HCT116 (cell line): ENCODE measurements at regions not wholly inside any gene's neighbourhood (a gene's known extent, or its start where the extent isn't known, plus 50 kb on each side); places are given as distances from the start of the nearest gene placed in this dataset.

Source experiments
- ATAC-seq: fragments of 200-7000 bp; cut with Tn5 transposase; 2 replicates; pipeline ENCODE4 v1.9.1; 2020; ENCODE audit warnings: mild to moderate bottlenecking, moderate library complexity
- BruUV-seq: library from RNA; stranded (reverse); fragments of 400-500 nt; replicated peaks from 2 replicates; lab custom pipeline; 2021; lab: Mats Ljungman, UMichigan
- CTCF ChIA-PET: fragments of 300-600 bp; sonication (Branson Sonifier 250); formaldehyde crosslinking; loops from one replicate; lab custom pipeline; 2021; ENCODE audit warnings: antibody characterized with exemption; lab: Charles Lee
- POLR2A ChIA-PET: fragments of 300-600, 350-600 bp; sonication (Branson Sonifier 250); formaldehyde crosslinking; loops from one replicate; lab custom pipeline; 2021; ENCODE audit warnings: antibody characterized with exemption; lab: Charles Lee
- RAD21 ChIA-PET, 2 experiments: fragments of 300-600 bp; sonication (Branson Sonifier 250); formaldehyde crosslinking; loops; one replicate each; lab custom pipeline; 2023; ENCODE audit warnings: low total read pairs in 2 of 2; ENCODE audit not compliant: uncharacterized antibody in 2 of 2, unreplicated experiment in 2 of 2, low non-redundant PET in 1 of 2; lab: Charles Lee
- DNase-seq: peaks from one replicate; pipeline ENCODE4 v3.0.0-alpha.2; 2010; ENCODE audit warnings: low read depth, low spot score
- H2AFZ ChIP-seq: fragments of 200-600 bp; shearing (Covaris generic), sonication (generic); 2 replicates; pipeline ENCODE4 v1.6.1; 2017; ENCODE audit warnings: low read depth, mixed run types, mixed read lengths, antibody characterized with exemption, low read length; ENCODE audit not compliant: poor library complexity, severe bottlenecking
- H3K27ac ChIP-seq: 2 replicates; pipeline ENCODE4 v1.5.1; 2012; ENCODE audit warnings: low read depth, low read length
- H3K27me3 ChIP-seq: fragments of 200-600 bp; sonication (generic); 2 replicates; pipeline ENCODE4 v1.6.1; 2016; ENCODE audit warnings: mixed run types, low read length, mixed read lengths; ENCODE audit not compliant: insufficient read depth
- H3K36me3 ChIP-seq, 2 experiments: fragments of 200-500 bp in 1 of 2; fragments of 200-600 bp in 1 of 2; sonication (Bioruptor generic) in 1 of 2; sonication (generic) in 1 of 2; 2 replicates each; pipeline versions ENCODE4 v1.5.1 to v1.6.1; 2014 to 2016; ENCODE audit warnings: low read length in 2 of 2, inconsistent platforms in 1 of 2, mixed read lengths in 1 of 2, mixed run types in 1 of 2; ENCODE audit not compliant: insufficient read depth in 2 of 2, control insufficient read depth in 1 of 2
- H3K4me1 ChIP-seq, 2 experiments: fragments of 200-600 bp in 1 of 2; sonication (generic) in 1 of 2; 2 replicates each; pipeline versions ENCODE4 v1.5.1 to v1.6.1; 2012 to 2017; ENCODE audit warnings: low read length in 2 of 2, inconsistent platforms in 1 of 2, mild to moderate bottlenecking in 1 of 2, mixed read lengths in 1 of 2, mixed run types in 1 of 2, moderate library complexity in 1 of 2; ENCODE audit not compliant: insufficient read depth in 2 of 2, control insufficient read depth in 1 of 2
- H3K4me2 ChIP-seq: fragments of 200-600 bp; sonication (generic); 2 replicates; pipeline ENCODE4 v1.6.1; 2017; ENCODE audit warnings: mixed run types, low read length, mixed read lengths
- H3K4me3 ChIP-seq, 2 experiments: fragments of 200-600 bp in 1 of 2; sonication (generic) in 1 of 2; replicated peaks in 1 of 2; 2 replicates each; pipeline ENCODE4 v1.5.1; 2011 to 2016; ENCODE audit warnings: low read length in 2 of 2, control low read depth in 1 of 2, low read depth in 1 of 2, mild to moderate bottlenecking in 1 of 2, mixed read lengths in 1 of 2, mixed run types in 1 of 2
- H3K79me2 ChIP-seq: fragments of 200-600 bp; sonication (generic); 2 replicates; pipeline ENCODE4 v1.6.1; 2017; ENCODE audit warnings: mild to moderate bottlenecking, mixed run types, low read length, moderate library complexity, mixed read lengths; ENCODE audit not compliant: insufficient read depth
- H3K9ac ChIP-seq: fragments of 200-600 bp; sonication (generic); 2 replicates; pipeline ENCODE4 v1.6.1; 2016; ENCODE audit warnings: low read length, mixed read lengths
- H3K9me2 ChIP-seq: fragments of 200-600 bp; sonication (generic), shearing (Covaris generic); 2 replicates; pipeline ENCODE4 v1.6.1; 2017; ENCODE audit warnings: mixed run types, mild to moderate bottlenecking, moderate library complexity; ENCODE audit not compliant: insufficient read depth
- H3K9me3 ChIP-seq, 2 experiments: fragments of 200-500 bp in 1 of 2; fragments of 200-600 bp in 1 of 2; sonication (Bioruptor generic) in 1 of 2; sonication (generic) in 1 of 2; 2 replicates each; pipeline ENCODE4 v1.6.1; 2014 to 2017; ENCODE audit warnings: low read length in 2 of 2, mixed read lengths in 2 of 2, inconsistent platforms in 1 of 2, low read depth in 1 of 2, mild to moderate bottlenecking in 1 of 2, mixed run types in 1 of 2, moderate library complexity in 1 of 2; ENCODE audit not compliant: control insufficient read depth in 1 of 2, insufficient read depth in 1 of 2
- H4K20me1 ChIP-seq: fragments of 200-600 bp; sonication (generic), shearing (Covaris generic); 2 replicates; pipeline ENCODE4 v1.6.1; 2017; ENCODE audit warnings: mixed run types, mild to moderate bottlenecking, moderate library complexity; ENCODE audit not compliant: insufficient read depth
- ATF3 ChIP-seq: IDR thresholded peaks from 2 replicates; pipeline ENCODE4 v1.6.1; 2012
- CTCF ChIP-seq, 3 experiments: fragments of 200-600 bp in 1 of 3; sonication (generic) in 1 of 3; IDR thresholded peaks in 2 of 3; conservative IDR thresholded peaks in 1 of 3; 2 replicates each; pipeline ENCODE4 v1.5.1; 2012 to 2017; ENCODE audit warnings: low read depth in 2 of 3, low read length in 2 of 3, antibody characterized with exemption in 1 of 3, borderline replicate concordance in 1 of 3, control low read depth in 1 of 3, mild to moderate bottlenecking in 1 of 3, mixed read lengths in 1 of 3, mixed run types in 1 of 3, moderate library complexity in 1 of 3; ENCODE audit not compliant: insufficient read depth in 1 of 3
- EGR1 ChIP-seq: IDR thresholded peaks from 2 replicates; pipeline ENCODE4 v1.6.1; 2012; ENCODE audit warnings: low read depth
- ELF1 ChIP-seq: IDR thresholded peaks from 2 replicates; pipeline ENCODE4 v1.6.1; 2012; ENCODE audit warnings: low read depth, borderline replicate concordance
- EZH2 ChIP-seq: fragments of 200-600 bp; sonication (generic); IDR thresholded peaks from 2 replicates; pipeline ENCODE4 v1.6.1; 2017; ENCODE audit warnings: antibody characterized with exemption, mixed run types
- SIN3A ChIP-seq: IDR thresholded peaks from 2 replicates; pipeline ENCODE4 v1.6.1; 2012; ENCODE audit warnings: low read depth
- TCF7L2 ChIP-seq: IDR thresholded peaks from 2 replicates; pipeline ENCODE4 v1.7.0; 2011; ENCODE audit warnings: borderline replicate concordance, inconsistent platforms; ENCODE audit not compliant: insufficient read depth, insufficient read length; ENCODE audit errors: extremely low read depth
- ZFX ChIP-seq: fragments of 450-650 bp; IDR thresholded peaks from 2 replicates; pipeline ENCODE4 v1.6.1; 2017
- intact Hi-C: fragments of 100-400 bp; cut with micrococcal nuclease; formaldehyde crosslinking; loops from 2 replicates; pipeline ENCODE4 v1.10.0; 2022

DNA sequence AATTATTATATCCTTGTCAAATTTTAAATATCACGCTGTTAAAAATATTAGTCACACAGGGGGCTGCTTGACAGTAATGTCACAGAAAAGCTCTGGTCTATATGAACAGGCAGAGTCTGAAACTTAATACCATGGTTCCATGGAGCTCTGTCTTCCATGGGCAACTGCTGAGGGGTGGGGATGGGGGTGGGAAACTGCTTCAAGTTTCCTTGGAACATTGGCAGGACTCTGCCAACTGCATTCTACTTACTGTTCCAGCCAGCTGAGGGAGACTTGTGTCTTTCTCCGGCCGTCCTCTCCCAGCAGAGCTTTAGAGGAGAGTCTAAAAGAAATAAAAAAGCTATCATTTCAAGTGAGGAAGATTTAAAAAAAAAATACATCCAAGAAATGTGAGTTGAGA lies 348.7 kb downstream of the ZIC1 start:
- no peak overlapping the region for H3K27ac ChIP-seq
- POLR2A ChIA-PET: no interaction called here
- no peak for DNase-seq
- TF ChIP-seq ZFX: no peak
- no peak for TF ChIP-seq ELF1
- TF ChIP-seq, all 23 proteins: peak for 0
- Histone ChIP-seq H4K20me1 (no peaks in the 10 kb centered on the region), H3K36me3 (no peaks in the 10 kb centered on the region), H3K4me1 (no peaks in the 10 kb centered on the region), H3K79me2 (no peaks in the 10 kb centered on the region), H2AFZ (no peak overlapping the region), H3K9ac (no peak overlapping the region), H3K9me2 (0 out of 2 replicates have a peak, but pooled peaks cover 2% of the 10 kb centered on the region), H3K27me3 (no peaks in the 10 kb centered on the region), H3K4me2 (no peak overlapping the region), H3K9me3 (no peaks in the 10 kb centered on the region), H3K4me3 (no peak overlapping the region)
- ChIA-PET CTCF (no interaction called here), RAD21 (no interaction called here)
- BruUV-seq: no TSS peak
- intact Hi-C loops: no loop called here
- ATAC-seq: no peak

GRCh38 chr3:147758771-147759170 lies 349.6 kb downstream of the ZIC1 start:
- H4K20me1 ChIP-seq: no peaks in the 10 kb centered on the region
- no peaks in the 10 kb centered on the region for H3K4me1 ChIP-seq
- no TSS peak for BruUV-seq
- H3K27me3 ChIP-seq: no peaks in the 10 kb centered on the region
- no peak overlapping the region for H3K9ac ChIP-seq
- ATAC-seq (no peak), DNase-seq (no peak)
- H3K4me2 ChIP-seq: no peak overlapping the region
- H3K4me3 ChIP-seq: no peak overlapping the region
- CTCF ChIA-PET: no interaction called here
- no peaks in the 10 kb centered on the region for H3K36me3 ChIP-seq
- RAD21 ChIA-PET: no interaction called here
- no peak overlapping the region for H2AFZ ChIP-seq
- intact Hi-C loops: no loop called here
- no peaks in the 10 kb centered on the region for H3K79me2 ChIP-seq
- POLR2A ChIA-PET: no interaction called here
- 0 out of 2 replicates have a peak, but pooled peaks cover 2% of the 10 kb centered on the region for H3K9me2 ChIP-seq
- no peaks in the 10 kb centered on the region for H3K9me3 ChIP-seq
- TF ChIP-seq EGR1 (no peak), SIN3A (no peak), TCF7L2 (no peak), CTCF (IDR thresholded peaks at IDR 0.05 in 2 of 3, conservative IDR thresholded peaks at IDR 0.05 in 1 of 3; ENCODE audit: borderline replicate concordance in 1 of 3, insufficient read depth in 1 of 3, low read depth in 2 of 3, low read length in 2 of 3) (no peak), EZH2 (no peak), ATF3 (no peak)
- no peak overlapping the region for H3K27ac ChIP-seq
